A549 (cell line): ENCODE measurements at regions not wholly inside any gene's neighbourhood (a gene's known extent, or its start where the extent isn't known, plus 50 kb on each side); places are given as distances from the start of the nearest gene placed in this dataset.

Experiments
- POLR2A ChIP-seq: IDR thresholded peaks from 2 replicates; pipeline ENCODE4 v1.6.1; 2012; ENCODE audit warnings: mild to moderate bottlenecking, low read length
- ZFP36 ChIP-seq: fragments of 450-650 bp; IDR thresholded peaks from 2 replicates; pipeline ENCODE4 v1.6.1; 2014; ENCODE audit warnings: borderline replicate concordance; ENCODE audit not compliant: partially characterized antibody
- TF ChIP-seq, protein P1 (sequence below): fragments of >200 bp; sonication (Bioruptor Twin); formaldehyde crosslinking; IDR thresholded peaks from 3 replicates; pipeline ENCODE4 v1.5.1; 2016
- TF ChIP-seq, protein P2 (sequence below): fragments of 200-600 bp; sonication (generic); IDR thresholded peaks from 2 replicates; pipeline ENCODE4 v1.6.1; 2016; ENCODE audit warnings: antibody characterized with exemption, mild to moderate bottlenecking, moderate library complexity

DNA sequence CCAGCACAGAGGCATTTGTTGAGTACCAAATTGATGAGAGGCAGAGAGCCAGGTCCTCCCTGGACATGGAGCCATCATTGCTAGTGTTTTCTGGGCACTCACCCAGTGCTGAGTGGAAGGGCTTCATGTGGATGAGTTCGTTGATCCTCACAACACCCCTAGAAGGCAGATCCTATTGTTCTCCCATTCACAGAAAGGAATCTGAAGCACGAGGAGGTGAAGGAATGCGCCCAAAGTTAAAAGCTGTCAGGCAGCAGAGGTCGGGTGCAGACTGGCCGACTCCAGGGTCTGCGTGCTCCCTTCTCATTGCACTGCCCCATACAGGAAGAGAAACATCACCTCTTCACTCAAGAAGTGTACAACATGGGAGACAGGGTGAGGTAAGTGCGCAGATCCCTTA, 153.5 kb upstream of the TNPO1 start:
- TF ChIP-seq, protein P1, sequence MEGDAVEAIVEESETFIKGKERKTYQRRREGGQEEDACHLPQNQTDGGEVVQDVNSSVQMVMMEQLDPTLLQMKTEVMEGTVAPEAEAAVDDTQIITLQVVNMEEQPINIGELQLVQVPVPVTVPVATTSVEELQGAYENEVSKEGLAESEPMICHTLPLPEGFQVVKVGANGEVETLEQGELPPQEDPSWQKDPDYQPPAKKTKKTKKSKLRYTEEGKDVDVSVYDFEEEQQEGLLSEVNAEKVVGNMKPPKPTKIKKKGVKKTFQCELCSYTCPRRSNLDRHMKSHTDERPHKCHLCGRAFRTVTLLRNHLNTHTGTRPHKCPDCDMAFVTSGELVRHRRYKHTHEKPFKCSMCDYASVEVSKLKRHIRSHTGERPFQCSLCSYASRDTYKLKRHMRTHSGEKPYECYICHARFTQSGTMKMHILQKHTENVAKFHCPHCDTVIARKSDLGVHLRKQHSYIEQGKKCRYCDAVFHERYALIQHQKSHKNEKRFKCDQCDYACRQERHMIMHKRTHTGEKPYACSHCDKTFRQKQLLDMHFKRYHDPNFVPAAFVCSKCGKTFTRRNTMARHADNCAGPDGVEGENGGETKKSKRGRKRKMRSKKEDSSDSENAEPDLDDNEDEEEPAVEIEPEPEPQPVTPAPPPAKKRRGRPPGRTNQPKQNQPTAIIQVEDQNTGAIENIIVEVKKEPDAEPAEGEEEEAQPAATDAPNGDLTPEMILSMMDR: no peak
- no peak for TF ChIP-seq POLR2A
- TF ChIP-seq, protein P2, sequence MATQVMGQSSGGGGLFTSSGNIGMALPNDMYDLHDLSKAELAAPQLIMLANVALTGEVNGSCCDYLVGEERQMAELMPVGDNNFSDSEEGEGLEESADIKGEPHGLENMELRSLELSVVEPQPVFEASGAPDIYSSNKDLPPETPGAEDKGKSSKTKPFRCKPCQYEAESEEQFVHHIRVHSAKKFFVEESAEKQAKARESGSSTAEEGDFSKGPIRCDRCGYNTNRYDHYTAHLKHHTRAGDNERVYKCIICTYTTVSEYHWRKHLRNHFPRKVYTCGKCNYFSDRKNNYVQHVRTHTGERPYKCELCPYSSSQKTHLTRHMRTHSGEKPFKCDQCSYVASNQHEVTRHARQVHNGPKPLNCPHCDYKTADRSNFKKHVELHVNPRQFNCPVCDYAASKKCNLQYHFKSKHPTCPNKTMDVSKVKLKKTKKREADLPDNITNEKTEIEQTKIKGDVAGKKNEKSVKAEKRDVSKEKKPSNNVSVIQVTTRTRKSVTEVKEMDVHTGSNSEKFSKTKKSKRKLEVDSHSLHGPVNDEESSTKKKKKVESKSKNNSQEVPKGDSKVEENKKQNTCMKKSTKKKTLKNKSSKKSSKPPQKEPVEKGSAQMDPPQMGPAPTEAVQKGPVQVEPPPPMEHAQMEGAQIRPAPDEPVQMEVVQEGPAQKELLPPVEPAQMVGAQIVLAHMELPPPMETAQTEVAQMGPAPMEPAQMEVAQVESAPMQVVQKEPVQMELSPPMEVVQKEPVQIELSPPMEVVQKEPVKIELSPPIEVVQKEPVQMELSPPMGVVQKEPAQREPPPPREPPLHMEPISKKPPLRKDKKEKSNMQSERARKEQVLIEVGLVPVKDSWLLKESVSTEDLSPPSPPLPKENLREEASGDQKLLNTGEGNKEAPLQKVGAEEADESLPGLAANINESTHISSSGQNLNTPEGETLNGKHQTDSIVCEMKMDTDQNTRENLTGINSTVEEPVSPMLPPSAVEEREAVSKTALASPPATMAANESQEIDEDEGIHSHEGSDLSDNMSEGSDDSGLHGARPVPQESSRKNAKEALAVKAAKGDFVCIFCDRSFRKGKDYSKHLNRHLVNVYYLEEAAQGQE: no peak
- no peak for TF ChIP-seq ZFP36
